GM23248 (cell line): ENCODE measurements at regions not wholly inside any gene's neighbourhood (a gene's known extent, or its start where the extent isn't known, plus 50 kb on each side); places are given as distances from the start of the nearest gene placed in this dataset.
"Not testable (repeated sequence)": the region's sequence is repeated elsewhere in the genome, so short reads cannot be mapped to it uniquely, and the experiment has no call there.

Source experiments
- EZH2 ChIP-seq: fragments of 200-600 bp; sonication (generic); IDR thresholded peaks from 2 replicates; pipeline ENCODE4 v1.6.1; 2018; ENCODE audit warnings: antibody characterized with exemption, mild to moderate bottlenecking; ENCODE audit not compliant: insufficient read depth, poor library complexity, severe bottlenecking
- EZH2phosphoT487 ChIP-seq: fragments of 200-600 bp; sonication (generic); IDR thresholded peaks from 2 replicates; pipeline ENCODE4 v1.6.1; 2018; ENCODE audit warnings: antibody characterized with exemption, moderate library complexity, mild to moderate bottlenecking, low read depth; ENCODE audit not compliant: insufficient read depth

GRCh38 chr3:72497501-72497900 is 350.7 kb downstream of the SHQ1 start:
- TF ChIP-seq EZH2, EZH2phosphoT487: not testable (repeated sequence)
